Calu3 (cell line): ENCODE measurements at regions not wholly inside any gene's neighbourhood (a gene's known extent, or its start where the extent isn't known, plus 50 kb on each side); places are given as distances from the start of the nearest gene placed in this dataset.
"Not testable (repeated sequence)": the region's sequence is repeated elsewhere in the genome, so short reads cannot be mapped to it uniquely, and the experiment has no call there.

Experiments used
- BruUV-seq: library from RNA; stranded (reverse); fragments of 400-500 nt; replicated peaks from 2 replicates; lab custom pipeline; 2021; lab: Mats Ljungman, UMichigan
- CTCF ChIA-PET: fragments of 300-600 bp; sonication (Branson Sonifier 250); formaldehyde crosslinking; loops from one replicate; lab custom pipeline; 2022; ENCODE audit warnings: antibody characterized with exemption; lab: Charles Lee
- DNase-seq: peaks from one replicate; pipeline ENCODE4 v3.0.0; 2022
- H3K27ac Mint-ChIP-seq: one replicate; pipeline ENCODE4 v1.8.0; 2022; ENCODE audit warnings: mixed read lengths; ENCODE audit not compliant: unreplicated experiment
- H3K27me3 Mint-ChIP-seq: one replicate; pipeline ENCODE4 v1.8.0; 2022; ENCODE audit warnings: mixed read lengths; ENCODE audit not compliant: unreplicated experiment
- H3K36me3 Mint-ChIP-seq: one replicate; pipeline ENCODE4 v1.8.0; 2022; ENCODE audit warnings: mild to moderate bottlenecking, moderate library complexity, mixed read lengths; ENCODE audit not compliant: insufficient read depth, unreplicated experiment
- H3K4me1 Mint-ChIP-seq: one replicate; pipeline ENCODE4 v1.8.0; 2022; ENCODE audit warnings: mild to moderate bottlenecking, low read depth, mixed read lengths; ENCODE audit not compliant: unreplicated experiment
- H3K4me3 Mint-ChIP-seq: one replicate; pipeline ENCODE4 v1.8.0; 2022; ENCODE audit warnings: mild to moderate bottlenecking, low read depth, moderate library complexity, mixed read lengths; ENCODE audit not compliant: unreplicated experiment
- H3K9me3 Mint-ChIP-seq: one replicate; pipeline ENCODE4 v1.8.0; 2022; ENCODE audit warnings: low read depth, mixed read lengths; ENCODE audit not compliant: unreplicated experiment
- intact Hi-C: fragments of 100-400 bp; cut with micrococcal nuclease; formaldehyde crosslinking; loops from one replicate; pipeline ENCODE4 v1.10.0; 2022; ENCODE audit not compliant: unreplicated experiment
- TF ChIP-seq, protein P1 (sequence below): fragments of 200-600 bp; IDR thresholded peaks from one replicate; pipeline ENCODE4 v1.8.0; 2022; ENCODE audit warnings: antibody characterized with exemption; ENCODE audit not compliant: unreplicated experiment

- intact Hi-C loops: no loop called here
- peaks cover 37% of the 10 kb centered on the region for H3K4me1 Mint-ChIP-seq
- peak overlapping the region; percentile 16 for H3K4me3 Mint-ChIP-seq
- DNase-seq: peak; percentile 30
- BruUV-seq: no TSS peak
- TF ChIP-seq, protein P1, sequence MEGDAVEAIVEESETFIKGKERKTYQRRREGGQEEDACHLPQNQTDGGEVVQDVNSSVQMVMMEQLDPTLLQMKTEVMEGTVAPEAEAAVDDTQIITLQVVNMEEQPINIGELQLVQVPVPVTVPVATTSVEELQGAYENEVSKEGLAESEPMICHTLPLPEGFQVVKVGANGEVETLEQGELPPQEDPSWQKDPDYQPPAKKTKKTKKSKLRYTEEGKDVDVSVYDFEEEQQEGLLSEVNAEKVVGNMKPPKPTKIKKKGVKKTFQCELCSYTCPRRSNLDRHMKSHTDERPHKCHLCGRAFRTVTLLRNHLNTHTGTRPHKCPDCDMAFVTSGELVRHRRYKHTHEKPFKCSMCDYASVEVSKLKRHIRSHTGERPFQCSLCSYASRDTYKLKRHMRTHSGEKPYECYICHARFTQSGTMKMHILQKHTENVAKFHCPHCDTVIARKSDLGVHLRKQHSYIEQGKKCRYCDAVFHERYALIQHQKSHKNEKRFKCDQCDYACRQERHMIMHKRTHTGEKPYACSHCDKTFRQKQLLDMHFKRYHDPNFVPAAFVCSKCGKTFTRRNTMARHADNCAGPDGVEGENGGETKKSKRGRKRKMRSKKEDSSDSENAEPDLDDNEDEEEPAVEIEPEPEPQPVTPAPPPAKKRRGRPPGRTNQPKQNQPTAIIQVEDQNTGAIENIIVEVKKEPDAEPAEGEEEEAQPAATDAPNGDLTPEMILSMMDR: no peak
- peaks cover 4% of the 10 kb centered on the region for H3K36me3 Mint-ChIP-seq
- H3K27me3 Mint-ChIP-seq: no peaks in the 10 kb centered on the region
- CTCF ChIA-PET: interaction anchor here (0.8 kb wide), 1 partner anchor 161 kb away, joined by 3 read pairs; no protein-coding TSS in a partner anchor
- peak overlapping the region; percentile 52 for H3K27ac Mint-ChIP-seq
- H3K9me3 Mint-ChIP-seq: no peaks in the 10 kb centered on the region
These were observed 95.1 kb upstream of the CCBE1 start for GRCh38 chr18:59792353-59792752.

- intact Hi-C loops, CTCF ChIA-PET, H3K4me3 Mint-ChIP-seq, BruUV-seq, H3K27ac Mint-ChIP-seq, H3K36me3 Mint-ChIP-seq, H3K27me3 Mint-ChIP-seq, DNase-seq, H3K9me3 Mint-ChIP-seq: not testable (repeated sequence)
- H3K4me1 Mint-ChIP-seq: peaks cover 55% of the 10 kb centered on the region
These were observed 93.2 kb upstream of the CCBE1 start for GRCh38 chr18:59790346-59790936.

DNA sequence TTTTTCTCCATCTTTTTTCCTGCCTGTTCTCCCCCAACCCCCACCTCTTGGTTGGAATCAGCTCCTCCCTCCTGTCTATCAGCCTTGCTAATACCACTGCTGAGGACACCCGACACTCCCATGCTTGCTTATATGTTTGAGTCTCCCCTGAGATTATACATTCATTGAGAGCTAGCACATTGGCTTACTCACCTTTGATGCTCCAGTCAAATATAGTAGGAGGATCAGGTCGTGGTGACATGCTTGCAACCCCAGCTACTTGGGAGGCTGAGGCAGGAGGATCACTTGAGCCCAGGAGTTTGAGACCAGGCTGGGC is 91.5 kb upstream of the CCBE1 start:
- Mint-ChIP-seq H3K4me3 (peak overlapping the region; percentile 38), H3K4me1 (peaks cover 55% of the 10 kb centered on the region), H3K27ac (peak overlapping the region; percentile 68), H3K27me3 (no peaks in the 10 kb centered on the region), H3K9me3 (no peaks in the 10 kb centered on the region), H3K36me3 (peaks cover 4% of the 10 kb centered on the region)
- intact Hi-C loops: no loop called here
- TF ChIP-seq, protein P1: no peak
- no TSS peak for BruUV-seq
- CTCF ChIA-PET: interaction anchor here (0.5 to 3.1 kb wide), 2 partner anchors 34 to 355 kb away, joined by 3 to 11 read pairs; no protein-coding TSS in a partner anchor
- no peak for DNase-seq

DNA sequence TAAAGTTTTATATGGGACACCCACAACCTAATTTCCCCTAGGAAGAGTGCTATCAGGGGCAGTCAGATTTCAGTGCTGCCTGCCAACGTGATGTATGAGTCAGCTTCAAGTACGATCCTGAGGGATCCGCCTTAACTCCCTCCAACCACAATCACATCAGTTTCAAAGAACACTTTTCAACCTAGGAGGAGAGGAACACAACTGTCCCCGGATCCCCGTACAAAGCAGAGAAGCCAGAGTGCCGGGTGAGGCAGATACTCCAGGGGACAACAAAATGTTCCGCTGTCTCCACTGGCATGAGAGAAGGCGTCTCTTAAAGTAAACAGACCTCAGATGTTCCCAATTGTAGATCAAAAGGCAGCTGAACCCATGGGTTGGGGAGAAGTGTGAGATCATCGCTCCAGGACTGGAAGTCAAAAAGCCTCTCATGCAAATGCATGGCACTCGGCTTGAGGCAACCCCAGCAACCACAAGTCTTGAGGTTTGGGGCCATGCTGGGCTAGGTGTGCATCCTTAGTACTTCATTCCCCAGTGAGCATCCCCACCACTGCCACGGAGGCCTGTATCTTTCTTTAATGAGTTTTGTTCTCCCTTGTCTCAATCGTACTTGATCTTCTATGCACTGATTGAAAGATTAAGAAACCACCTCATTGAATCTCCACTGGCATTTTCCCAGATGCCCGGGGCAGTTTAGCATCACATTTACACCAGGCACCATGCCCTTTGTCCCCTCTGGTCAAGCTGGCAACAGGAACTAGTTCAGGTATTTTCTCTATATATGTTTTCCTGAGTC is 91.0 kb upstream of the CCBE1 start:
- no TSS peak for BruUV-seq
- no peaks in the 10 kb centered on the region for H3K9me3 Mint-ChIP-seq
- TF ChIP-seq, protein P1: no peak

More for the DNA sequence above, 91.0 kb upstream of the CCBE1 start:
- CTCF ChIA-PET: interaction anchor here (0.5 to 3.1 kb wide), 4 partner anchors 25 to 355 kb away, joined by 3 to 11 read pairs (median 4); no protein-coding TSS in a partner anchor
- intact Hi-C loops: no loop called here
- Mint-ChIP-seq H3K27me3 (no peaks in the 10 kb centered on the region), H3K4me3 (peak overlapping the region; percentile 38), H3K27ac (peak overlapping the region; percentile 68), H3K36me3 (peaks cover 4% of the 10 kb centered on the region), H3K4me1 (peaks cover 56% of the 10 kb centered on the region)
- no peak for DNase-seq
